ENCODE measurements at regions not wholly inside any gene's neighbourhood (a gene's known extent, or its start where the extent isn't known, plus 50 kb on each side); places are given as distances from the start of the nearest gene placed in this dataset.
A peak's percentile ranks its signal among the peaks of the same experiment; 100 is the strongest.

- TF ChIP-seq TEAD4 (IDR thresholded peaks at IDR 0.05; ENCODE audit: low read depth, low read length): peak; percentile 44; the same call in 1 of the 2 replicates
- TF ChIP-seq HDAC2 (IDR thresholded peaks at IDR 0.05; ENCODE audit: borderline replicate concordance in 1 of 2, low read depth in 2 of 2, low read length in 2 of 2): peak; percentile 58 to 72; a peak in 2 of 4 replicates
- no peak for TF ChIP-seq ZNF274 (IDR thresholded peaks at IDR 0.05; ENCODE audit: borderline replicate concordance, extremely low read depth, low read length)
- peak; percentile 78; the same call in 1 of the 2 replicates for TF ChIP-seq TCF12 (IDR thresholded peaks at IDR 0.05; ENCODE audit: low read depth, low read length)
- no peak for TF ChIP-seq GABPA (IDR thresholded peaks at IDR 0.05; ENCODE audit: borderline replicate concordance, insufficient read depth, low read length)
- TF ChIP-seq JUND (IDR thresholded peaks at IDR 0.05; ENCODE audit: low read length): no peak
- no peak for TF ChIP-seq RXRA (IDR thresholded peaks at IDR 0.05; ENCODE audit: insufficient read depth, low read depth, low read length)
- TF ChIP-seq MAFK (IDR thresholded peaks at IDR 0.05; ENCODE audit: low read depth, low read length): peak; percentile 15; the same call in 1 of the 2 replicates
- no peak for TF ChIP-seq POLR2AphosphoS5 (IDR thresholded peaks at IDR 0.05; ENCODE audit: low read depth, low read length)
Observed at GRCh38 chr1:239814306-239814881, 277.3 kb upstream of the FMN2 start (continued).

Measured in H1 (cell line).